Mammary epithelial cell (primary cell): ENCODE measurements at regions not wholly inside any gene's neighbourhood (a gene's known extent, or its start where the extent isn't known, plus 50 kb on each side); places are given as distances from the start of the nearest gene placed in this dataset.

Source experiments
- CTCF ChIP-seq, 2 donors: IDR thresholded peaks in 1 of 2; conservative IDR thresholded peaks in 1 of 2; 2 replicates each; pipeline ENCODE4 v1.5.1; 2011 to 2012; ENCODE audit warnings: inconsistent platforms in 2 of 2, low read length in 2 of 2, mild to moderate bottlenecking in 2 of 2, control low read depth in 1 of 2, low read depth in 1 of 2; ENCODE audit not compliant: insufficient read depth in 1 of 2; ENCODE audit errors: extremely low read depth in 1 of 2
- EZH2 ChIP-seq: IDR thresholded peaks from 2 replicates; pipeline ENCODE4 v1.6.1; 2012; ENCODE audit warnings: low read length, inconsistent platforms, borderline replicate concordance

GRCh38 chr6:170074907-170075306 is 216.0 kb downstream of the DLL1 start:
- TF ChIP-seq CTCF (conservative IDR thresholded peaks at IDR 0.05 in 1 of 2, IDR thresholded peaks at IDR 0.05 in 1 of 2; ENCODE audit: extremely low read depth in 1 of 2, insufficient read depth in 1 of 2, low read depth in 1 of 2, low read length in 2 of 2) (no peak), EZH2 (no peak)
